ENCODE measurements at regions not wholly inside any gene's neighbourhood (a gene's known extent, or its start where the extent isn't known, plus 50 kb on each side); places are given as distances from the start of the nearest gene placed in this dataset.

DNA sequence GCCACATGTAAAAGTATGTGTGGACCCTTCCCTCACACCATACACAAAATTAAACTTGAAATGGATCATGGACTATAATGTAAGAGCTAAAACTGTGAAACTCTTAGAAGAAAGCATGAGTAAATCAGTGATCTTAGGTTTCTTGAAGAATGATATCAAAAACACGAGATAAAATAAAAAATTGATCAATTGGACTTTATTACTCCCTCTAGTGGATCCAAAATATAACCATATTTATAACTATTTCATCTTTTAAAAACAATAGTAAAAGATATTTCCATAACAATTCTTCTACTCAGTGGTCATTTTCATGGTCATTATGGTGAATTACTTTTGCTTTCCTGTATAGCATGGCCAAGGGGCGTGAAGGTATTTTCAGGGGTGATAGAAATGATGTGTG is 174.6 kb upstream of the LSM14A start:
- no peaks in the 10 kb centered on the region for H3K4me1 ChIP-seq (ENCODE audit: control insufficient read depth, insufficient read depth, low read depth, low read length)
- no peak overlapping the region for H2AFZ ChIP-seq (ENCODE audit: low read depth, low read length)
- H3K27me3 ChIP-seq (ENCODE audit: control insufficient read depth in 1 of 2, insufficient read depth in 1 of 2, low read length in 2 of 2) = peaks cover 1 to 10% of the 10 kb centered on the region in 2 experiments
- no peak overlapping the region for H2BK12ac ChIP-seq (ENCODE audit: low read length in 2 of 2)
- DNase-seq = no peak
- no peak overlapping the region for H3K4me2 ChIP-seq (ENCODE audit: low read length, poor library complexity, severe bottlenecking)
- H3K9ac ChIP-seq (ENCODE audit: low read length) = no peak overlapping the region
- no CpG with 5 or more reads among the region's 2 CpGs for WGBS
- no peak overlapping the region for H2BK15ac ChIP-seq (ENCODE audit: low read depth, poor library complexity, severe bottlenecking)
- H4K91ac ChIP-seq (ENCODE audit: low read length) = no peak overlapping the region
- no peak overlapping the region for H2AK5ac ChIP-seq (ENCODE audit: low read length, severe bottlenecking)
- peaks cover 6% of the 10 kb centered on the region for H3K9me3 ChIP-seq (ENCODE audit: control insufficient read depth, low read length)
- no peak overlapping the region for H3K18ac ChIP-seq (ENCODE audit: low read depth in 1 of 2, low read length in 2 of 2)
- no peak overlapping the region for H2BK120ac ChIP-seq (ENCODE audit: low read depth, low read length)
- no peaks in the 10 kb centered on the region for H3K79me1 ChIP-seq (replicated peaks; ENCODE audit: low read length, poor library complexity, severe bottlenecking)
- H3K4me3 ChIP-seq (ENCODE audit: insufficient read depth in 1 of 2, low read depth in 1 of 2, low read length in 2 of 2) = no peak overlapping the region
- H3K4ac ChIP-seq (ENCODE audit: low read depth in 1 of 2, low read length in 2 of 2) = no peak overlapping the region
- H3K36me3 ChIP-seq (ENCODE audit: control insufficient read depth in 1 of 2, insufficient read depth in 2 of 2, low read depth in 1 of 2, low read length in 2 of 2) = no peaks in the 10 kb centered on the region
- no peak overlapping the region for H2BK5ac ChIP-seq (ENCODE audit: low read depth, low read length, poor library complexity, severe bottlenecking)
- H4K8ac ChIP-seq (ENCODE audit: low read length) = no peak overlapping the region
- no peak overlapping the region for H3K23ac ChIP-seq (ENCODE audit: low read length in 2 of 2)
- H3K27ac ChIP-seq (ENCODE audit: low read length, poor library complexity, severe bottlenecking) = no peak overlapping the region
- H3K14ac ChIP-seq (ENCODE audit: low read length in 2 of 2) = no peak overlapping the region

DNA sequence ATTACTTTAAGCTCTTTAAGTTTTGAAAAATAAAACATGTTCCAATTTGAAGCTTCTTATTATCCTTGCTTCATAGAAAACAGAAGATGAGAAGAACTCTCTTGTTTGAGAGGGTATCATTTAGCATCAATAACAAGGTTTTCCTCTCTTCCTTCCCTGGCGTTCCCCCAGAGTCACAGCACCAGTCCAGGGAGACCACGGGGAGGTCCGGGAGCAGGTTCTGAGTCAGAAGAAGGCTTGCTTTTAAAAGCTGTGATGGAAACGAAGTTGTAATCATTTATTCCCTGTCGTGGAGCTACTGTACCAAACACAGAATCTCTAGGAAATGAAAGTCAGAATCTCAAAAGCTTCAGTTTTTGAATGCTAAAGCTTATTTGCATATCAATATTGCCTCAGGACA is 174.0 kb upstream of the LSM14A start:
- H2BK15ac ChIP-seq (ENCODE audit: low read depth, poor library complexity, severe bottlenecking) = no peak overlapping the region
- H3K4ac ChIP-seq (ENCODE audit: low read depth in 1 of 2, low read length in 2 of 2) = no peak overlapping the region
- WGBS = 33% methylated on average over 2 of the region's 5 CpGs
- H2AFZ ChIP-seq (ENCODE audit: low read depth, low read length) = no peak overlapping the region
- no peak overlapping the region for H3K18ac ChIP-seq (ENCODE audit: low read depth in 1 of 2, low read length in 2 of 2)
- H3K23ac ChIP-seq (ENCODE audit: low read length in 2 of 2) = no peak overlapping the region
- no peaks in the 10 kb centered on the region for H3K36me3 ChIP-seq (ENCODE audit: control insufficient read depth in 1 of 2, insufficient read depth in 2 of 2, low read depth in 1 of 2, low read length in 2 of 2)
- DNase-seq = no peak
- H2BK120ac ChIP-seq (ENCODE audit: low read depth, low read length) = no peak overlapping the region
- no peak overlapping the region for H3K9ac ChIP-seq (ENCODE audit: low read length)
- no peak overlapping the region for H3K27ac ChIP-seq (ENCODE audit: low read length, poor library complexity, severe bottlenecking)
- H3K9me3 ChIP-seq (ENCODE audit: control insufficient read depth, low read length) = peaks cover under 1% of the 10 kb centered on the region
- H3K14ac ChIP-seq (ENCODE audit: low read length in 2 of 2) = no peak overlapping the region
- H3K79me1 ChIP-seq (replicated peaks; ENCODE audit: low read length, poor library complexity, severe bottlenecking) = no peaks in the 10 kb centered on the region
- no peaks in the 10 kb centered on the region for H3K4me1 ChIP-seq (ENCODE audit: control insufficient read depth, insufficient read depth, low read depth, low read length)
- H2AK5ac ChIP-seq (ENCODE audit: low read length, severe bottlenecking) = no peak overlapping the region
- no peak overlapping the region for H4K91ac ChIP-seq (ENCODE audit: low read length)
- no peak overlapping the region for H4K8ac ChIP-seq (ENCODE audit: low read length)
- H3K4me3 ChIP-seq (ENCODE audit: insufficient read depth in 1 of 2, low read depth in 1 of 2, low read length in 2 of 2) = no peak overlapping the region
- peaks cover 4 to 12% of the 10 kb centered on the region in 2 experiments for H3K27me3 ChIP-seq (ENCODE audit: control insufficient read depth in 1 of 2, insufficient read depth in 1 of 2, low read length in 2 of 2)
- no peak overlapping the region for H2BK12ac ChIP-seq (ENCODE audit: low read length in 2 of 2)
- no peak overlapping the region for H2BK5ac ChIP-seq (ENCODE audit: low read depth, low read length, poor library complexity, severe bottlenecking)
- no peak overlapping the region for H3K4me2 ChIP-seq (ENCODE audit: low read length, poor library complexity, severe bottlenecking)

DNA sequence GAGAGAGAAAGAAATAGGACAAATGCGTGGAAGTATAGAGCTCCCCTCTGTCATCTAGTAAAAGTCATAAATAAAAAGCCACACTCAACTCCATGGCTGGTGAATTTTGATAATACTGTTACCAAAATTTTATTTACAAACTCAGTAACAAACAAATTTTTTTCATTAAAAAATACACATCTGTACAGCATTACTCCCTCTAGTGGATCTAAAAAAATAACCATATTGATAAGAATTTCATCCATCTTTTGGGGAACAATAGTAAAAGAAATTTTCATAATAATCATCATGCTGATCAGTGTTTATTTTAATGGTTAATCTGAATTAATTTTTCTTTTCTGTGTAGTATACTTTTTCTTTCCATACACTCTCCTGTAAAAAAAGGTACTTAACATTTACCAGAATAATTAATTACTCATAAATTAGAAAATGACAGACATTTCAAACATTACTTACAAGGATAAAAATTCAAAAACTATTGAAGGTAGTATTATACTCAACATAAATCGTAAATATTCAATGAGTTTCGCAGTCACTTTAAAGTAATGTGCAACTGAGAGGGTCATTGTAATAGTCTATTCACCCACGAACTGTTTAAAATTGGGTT is 173.5 kb upstream of the LSM14A start:
- no peak overlapping the region for H3K18ac ChIP-seq (ENCODE audit: low read depth in 1 of 2, low read length in 2 of 2)
- H3K9ac ChIP-seq (ENCODE audit: low read length) = no peak overlapping the region
- no peak overlapping the region for H2BK5ac ChIP-seq (ENCODE audit: low read depth, low read length, poor library complexity, severe bottlenecking)
- WGBS = 96% methylated on average over 2 of the region's 4 CpGs
- no peak overlapping the region for H3K4ac ChIP-seq (ENCODE audit: low read depth in 1 of 2, low read length in 2 of 2)
- no peak overlapping the region for H2BK15ac ChIP-seq (ENCODE audit: low read depth, poor library complexity, severe bottlenecking)
- no peak overlapping the region for H4K8ac ChIP-seq (ENCODE audit: low read length)
- no peak overlapping the region for H3K23ac ChIP-seq (ENCODE audit: low read length in 2 of 2)
- H3K4me1 ChIP-seq (ENCODE audit: control insufficient read depth, insufficient read depth, low read depth, low read length) = no peaks in the 10 kb centered on the region
- no peak overlapping the region for H3K4me3 ChIP-seq (ENCODE audit: insufficient read depth in 1 of 2, low read depth in 1 of 2, low read length in 2 of 2)
- no peak overlapping the region for H3K27ac ChIP-seq (ENCODE audit: low read length, poor library complexity, severe bottlenecking)
- H3K14ac ChIP-seq (ENCODE audit: low read length in 2 of 2) = no peak overlapping the region
- no peak overlapping the region for H4K91ac ChIP-seq (ENCODE audit: low read length)
- no peaks in the 10 kb centered on the region for H3K9me3 ChIP-seq (ENCODE audit: control insufficient read depth, low read length)
- no peak overlapping the region for H2BK12ac ChIP-seq (ENCODE audit: low read length in 2 of 2)
- peaks cover 4 to 15% of the 10 kb centered on the region in 2 experiments for H3K27me3 ChIP-seq (ENCODE audit: control insufficient read depth in 1 of 2, insufficient read depth in 1 of 2, low read length in 2 of 2)
- no peaks in the 10 kb centered on the region for H3K36me3 ChIP-seq (ENCODE audit: control insufficient read depth in 1 of 2, insufficient read depth in 2 of 2, low read depth in 1 of 2, low read length in 2 of 2)
- no peak overlapping the region for H2AK5ac ChIP-seq (ENCODE audit: low read length, severe bottlenecking)
- no peak overlapping the region for H2AFZ ChIP-seq (ENCODE audit: low read depth, low read length)
- H3K79me1 ChIP-seq (replicated peaks; ENCODE audit: low read length, poor library complexity, severe bottlenecking) = no peaks in the 10 kb centered on the region
- DNase-seq = peak; percentile 6
- H2BK120ac ChIP-seq (ENCODE audit: low read depth, low read length) = no peak overlapping the region
- no peak overlapping the region for H3K4me2 ChIP-seq (ENCODE audit: low read length, poor library complexity, severe bottlenecking)

DNA sequence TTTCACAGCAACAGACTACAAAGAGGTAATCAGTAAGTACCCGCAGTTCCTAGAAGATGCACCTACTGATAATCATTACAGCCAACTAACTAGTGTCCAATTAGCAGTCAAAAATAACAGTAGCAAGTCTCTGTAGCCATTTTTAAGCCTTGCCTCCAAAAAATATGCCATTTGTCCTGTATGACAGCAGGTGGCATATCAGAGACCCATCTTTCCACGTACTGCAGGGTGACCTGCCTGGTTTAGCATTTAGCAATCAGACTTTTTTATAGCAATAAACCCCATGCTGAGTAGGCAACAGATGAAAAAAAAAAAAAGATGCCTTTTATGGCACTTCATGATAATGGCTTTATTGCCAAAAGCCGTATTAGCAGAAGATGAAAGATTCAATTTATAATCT is 155.3 kb upstream of the LSM14A start:
- Histone ChIP-seq H3K36me3 (ENCODE audit: control insufficient read depth in 1 of 2, insufficient read depth in 2 of 2, low read depth in 1 of 2, low read length in 2 of 2) (no peaks in the 10 kb centered on the region), H3K79me1 (replicated peaks; ENCODE audit: low read length, poor library complexity, severe bottlenecking) (no peaks in the 10 kb centered on the region), H3K27ac (ENCODE audit: low read length, poor library complexity, severe bottlenecking) (no peak overlapping the region), H3K4me1 (ENCODE audit: control insufficient read depth, insufficient read depth, low read depth, low read length) (no peaks in the 10 kb centered on the region), H4K8ac (ENCODE audit: low read length) (no peak overlapping the region), H3K18ac (ENCODE audit: low read depth in 1 of 2, low read length in 2 of 2) (no peak overlapping the region), H3K4ac (ENCODE audit: low read depth in 1 of 2, low read length in 2 of 2) (no peak overlapping the region), H3K14ac (ENCODE audit: low read length in 2 of 2) (no peak overlapping the region), H3K23ac (ENCODE audit: low read length in 2 of 2) (no peak overlapping the region), H4K91ac (ENCODE audit: low read length) (no peak overlapping the region), H3K27me3 (ENCODE audit: control insufficient read depth in 1 of 2, insufficient read depth in 1 of 2, low read length in 2 of 2) (peaks cover 0 to 8% of the 10 kb centered on the region in 2 experiments), H2AFZ (ENCODE audit: low read depth, low read length) (no peak overlapping the region), H3K9me3 (ENCODE audit: control insufficient read depth, low read length) (peaks cover 8% of the 10 kb centered on the region), H3K4me2 (ENCODE audit: low read length, poor library complexity, severe bottlenecking) (no peak overlapping the region), H2BK120ac (ENCODE audit: low read depth, low read length) (no peak overlapping the region), H2AK5ac (ENCODE audit: low read length, severe bottlenecking) (no peak overlapping the region), H2BK12ac (ENCODE audit: low read length in 2 of 2) (no peak overlapping the region), H3K4me3 (ENCODE audit: insufficient read depth in 1 of 2, low read depth in 1 of 2, low read length in 2 of 2) (no peak overlapping the region), H3K9ac (ENCODE audit: low read length) (no peak overlapping the region), H2BK15ac (ENCODE audit: low read depth, poor library complexity, severe bottlenecking) (no peak overlapping the region), H2BK5ac (ENCODE audit: low read depth, low read length, poor library complexity, severe bottlenecking) (no peak overlapping the region)
- 69% methylated on average over 3 of the region's 3 CpGs for WGBS
- DNase-seq = no peak

All from mesenchymal stem cell (in vitro differentiated cells and primary cell).